ENCODE measurements at regions not wholly inside any gene's neighbourhood (a gene's known extent, or its start where the extent isn't known, plus 50 kb on each side); places are given as distances from the start of the nearest gene placed in this dataset.
"Not testable (repeated sequence)": the region's sequence is repeated elsewhere in the genome, so short reads cannot be mapped to it uniquely, and the experiment has no call there.

DNA sequence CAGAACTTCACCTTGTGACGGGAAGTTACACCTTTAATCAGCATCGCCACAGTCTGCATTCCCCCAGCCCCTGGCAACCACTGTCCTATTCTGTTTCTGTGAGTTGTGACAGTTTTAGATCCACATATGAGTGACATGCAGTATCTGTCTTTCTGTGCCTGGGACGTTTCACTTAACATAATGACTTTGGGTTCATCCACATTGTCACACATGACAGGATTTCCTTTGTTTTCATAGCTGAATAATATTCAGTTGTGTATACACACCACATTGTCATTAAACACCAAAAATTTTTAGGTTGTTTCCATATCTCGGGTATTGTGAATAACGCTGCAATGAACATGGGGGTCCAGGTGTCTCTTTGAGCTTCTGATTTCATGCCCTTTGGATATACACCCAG, 62.6 kb upstream of the BDH1 start:
- not testable (repeated sequence) for DNase-seq; H3K27me3 Mint-ChIP-seq (ENCODE audit: low read depth, poor library complexity); H3K27ac Mint-ChIP-seq; H3K4me1 Mint-ChIP-seq; H3K4me3 Mint-ChIP-seq
- peaks cover 79% of the 10 kb centered on the region for H3K36me3 Mint-ChIP-seq (ENCODE audit: low read depth)
- peaks cover 39% of the 10 kb centered on the region for H3K9me3 Mint-ChIP-seq

DNA sequence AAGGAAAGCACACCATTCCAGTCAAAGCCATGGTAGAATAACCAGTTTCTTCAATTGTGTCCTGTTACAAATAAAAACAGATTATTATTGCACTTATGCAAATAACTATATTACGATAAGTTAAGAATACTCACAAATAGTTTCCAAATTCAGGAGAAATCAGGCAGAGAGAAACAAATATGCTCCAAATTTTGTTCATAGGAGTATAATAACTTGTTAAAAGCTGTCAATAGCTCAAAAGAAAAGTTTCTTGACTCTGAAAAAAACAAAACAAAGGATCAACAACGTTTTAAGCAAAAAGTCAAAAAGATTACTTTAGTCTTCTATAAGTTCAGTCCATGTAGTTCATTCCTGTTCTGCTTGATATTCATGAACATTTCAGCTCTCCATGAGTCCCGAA, 59.7 kb upstream of the BDH1 start:
- Mint-ChIP-seq H3K4me3 (no peak overlapping the region), H3K4me1 (no peaks in the 10 kb centered on the region), H3K27ac (no peak overlapping the region), H3K27me3 (ENCODE audit: low read depth, poor library complexity) (no peaks in the 10 kb centered on the region), H3K36me3 (ENCODE audit: low read depth) (peaks cover 96% of the 10 kb centered on the region), H3K9me3 (peaks cover 54% of the 10 kb centered on the region)
- TF ChIP-seq, protein P1, sequence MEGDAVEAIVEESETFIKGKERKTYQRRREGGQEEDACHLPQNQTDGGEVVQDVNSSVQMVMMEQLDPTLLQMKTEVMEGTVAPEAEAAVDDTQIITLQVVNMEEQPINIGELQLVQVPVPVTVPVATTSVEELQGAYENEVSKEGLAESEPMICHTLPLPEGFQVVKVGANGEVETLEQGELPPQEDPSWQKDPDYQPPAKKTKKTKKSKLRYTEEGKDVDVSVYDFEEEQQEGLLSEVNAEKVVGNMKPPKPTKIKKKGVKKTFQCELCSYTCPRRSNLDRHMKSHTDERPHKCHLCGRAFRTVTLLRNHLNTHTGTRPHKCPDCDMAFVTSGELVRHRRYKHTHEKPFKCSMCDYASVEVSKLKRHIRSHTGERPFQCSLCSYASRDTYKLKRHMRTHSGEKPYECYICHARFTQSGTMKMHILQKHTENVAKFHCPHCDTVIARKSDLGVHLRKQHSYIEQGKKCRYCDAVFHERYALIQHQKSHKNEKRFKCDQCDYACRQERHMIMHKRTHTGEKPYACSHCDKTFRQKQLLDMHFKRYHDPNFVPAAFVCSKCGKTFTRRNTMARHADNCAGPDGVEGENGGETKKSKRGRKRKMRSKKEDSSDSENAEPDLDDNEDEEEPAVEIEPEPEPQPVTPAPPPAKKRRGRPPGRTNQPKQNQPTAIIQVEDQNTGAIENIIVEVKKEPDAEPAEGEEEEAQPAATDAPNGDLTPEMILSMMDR (IDR thresholded peaks at IDR 0.05) = no peak
- DNase-seq = no peak

DNA sequence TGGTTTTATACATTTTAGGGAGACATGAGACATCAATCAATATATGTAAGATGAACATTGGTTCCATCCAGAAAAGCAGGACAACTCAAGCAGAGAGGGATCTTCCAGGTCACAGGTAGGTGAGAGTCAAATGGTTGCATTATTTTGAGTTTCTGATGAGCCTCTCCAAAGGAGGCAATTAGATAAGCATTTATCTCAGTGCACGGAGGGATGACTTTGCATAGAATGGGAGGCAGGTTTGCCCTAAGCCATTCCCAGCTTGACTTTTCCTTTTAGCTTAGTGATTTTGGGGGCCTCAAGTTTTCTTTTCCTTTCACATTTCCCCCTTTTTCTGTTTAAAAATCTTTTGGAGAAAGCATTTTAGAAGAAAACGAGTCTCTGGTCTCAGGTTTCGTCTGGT, 58.4 kb upstream of the BDH1 start:
- not testable (repeated sequence) for H3K4me3 Mint-ChIP-seq; DNase-seq; H3K4me1 Mint-ChIP-seq; H3K27me3 Mint-ChIP-seq (ENCODE audit: low read depth, poor library complexity); H3K27ac Mint-ChIP-seq
- H3K9me3 Mint-ChIP-seq = peaks cover 65% of the 10 kb centered on the region
- peaks cover 98% of the 10 kb centered on the region for H3K36me3 Mint-ChIP-seq (ENCODE audit: low read depth)

DNA sequence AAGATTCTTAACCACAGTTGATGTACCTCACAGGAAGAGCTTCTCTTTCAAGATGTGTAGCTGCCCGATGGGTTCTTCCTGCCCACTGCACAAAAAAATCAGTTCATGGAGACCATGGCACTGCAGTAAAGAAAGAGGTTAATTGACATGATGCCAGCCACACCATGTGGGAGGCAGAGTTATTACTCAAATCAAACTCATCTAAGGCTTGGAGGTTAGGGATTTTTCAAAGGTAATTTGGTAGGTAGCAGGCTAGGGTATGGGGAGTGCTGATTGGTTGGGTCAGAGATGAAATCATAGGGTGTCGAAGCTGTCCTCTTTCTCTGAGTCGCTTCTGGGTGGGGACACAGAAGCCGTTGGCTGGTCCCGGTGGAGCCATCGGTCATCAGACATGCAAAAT, 57.4 kb upstream of the BDH1 start:
- TF ChIP-seq, protein P1 (IDR thresholded peaks at IDR 0.05) = no peak
- Mint-ChIP-seq H3K36me3 (ENCODE audit: low read depth) (peaks cover 98% of the 10 kb centered on the region), H3K4me1 (no peaks in the 10 kb centered on the region), H3K4me3 (no peak overlapping the region), H3K27me3 (ENCODE audit: low read depth, poor library complexity) (no peaks in the 10 kb centered on the region), H3K9me3 (peaks cover 67% of the 10 kb centered on the region), H3K27ac (no peak overlapping the region)
- no peak for DNase-seq

DNA sequence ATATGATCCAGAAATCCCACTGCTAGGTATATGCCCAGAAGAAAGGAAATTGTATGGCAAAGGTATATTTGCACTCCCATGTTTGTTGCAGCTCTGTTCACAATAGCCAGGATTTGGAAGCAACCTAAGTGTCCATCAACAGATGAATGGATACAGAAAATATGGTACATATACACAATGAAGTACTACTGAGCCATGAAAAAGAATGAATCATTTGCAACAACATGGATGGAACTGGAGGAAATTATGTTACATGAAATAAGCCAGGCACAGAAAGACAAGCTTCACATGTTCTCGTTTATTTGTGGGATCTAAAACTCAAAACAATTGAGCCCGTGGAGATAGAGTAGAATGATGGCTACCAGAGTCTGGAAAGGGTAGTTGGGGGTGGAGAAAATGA, 55.5 kb upstream of the BDH1 start:
- peaks cover 100% of the 10 kb centered on the region for H3K36me3 Mint-ChIP-seq (ENCODE audit: low read depth)
- TF ChIP-seq, protein P1 (IDR thresholded peaks at IDR 0.05) = no peak
- no peak overlapping the region for H3K4me3 Mint-ChIP-seq
- no peaks in the 10 kb centered on the region for H3K27me3 Mint-ChIP-seq (ENCODE audit: low read depth, poor library complexity)
- DNase-seq = no peak
- H3K9me3 Mint-ChIP-seq = peaks cover 55% of the 10 kb centered on the region
- H3K27ac Mint-ChIP-seq = no peak overlapping the region
- H3K4me1 Mint-ChIP-seq = no peaks in the 10 kb centered on the region

DNA sequence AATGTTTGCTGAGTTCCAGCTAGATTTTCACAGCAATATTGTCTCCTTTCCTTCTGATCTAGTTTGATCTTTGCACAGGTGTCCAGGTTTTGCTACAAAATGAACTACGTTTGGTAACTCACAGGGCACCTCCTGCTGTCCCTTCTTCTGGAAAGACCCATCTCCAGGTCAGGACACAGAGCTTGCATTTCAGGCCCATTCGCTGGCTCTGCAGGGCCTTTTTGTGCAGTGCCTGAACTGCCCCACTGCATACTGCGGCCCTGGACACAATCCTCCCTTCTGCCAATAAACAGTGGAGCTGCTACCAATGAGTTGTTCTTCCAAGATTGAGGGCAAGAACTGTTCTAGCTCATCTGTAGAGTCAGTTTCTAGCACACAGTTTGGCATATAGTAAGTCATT, 50.7 kb upstream of the BDH1 start:
- Mint-ChIP-seq H3K36me3 (ENCODE audit: low read depth) (peaks cover 91% of the 10 kb centered on the region), H3K27me3 (ENCODE audit: low read depth, poor library complexity) (no peaks in the 10 kb centered on the region)
- DNase-seq = no peak

More for the DNA sequence above, 50.7 kb upstream of the BDH1 start:
- TF ChIP-seq, protein P1 (IDR thresholded peaks at IDR 0.05) = no peak
- peaks cover 45% of the 10 kb centered on the region for H3K9me3 Mint-ChIP-seq
- no peak overlapping the region for H3K27ac Mint-ChIP-seq
- peaks cover 12% of the 10 kb centered on the region for H3K4me1 Mint-ChIP-seq
- H3K4me3 Mint-ChIP-seq = no peak overlapping the region

All from nephron progenitor cell (in vitro differentiated cells).